ENCODE measurements at regions not wholly inside any gene's neighbourhood (a gene's known extent, or its start where the extent isn't known, plus 50 kb on each side); places are given as distances from the start of the nearest gene placed in this dataset.

GRCh38 chr13:62305756-62306155 is 890.1 kb upstream of the PCDH20 start:
- no peaks in the 10 kb centered on the region for H3K27me3 ChIP-seq (ENCODE audit: low read depth)
- no peak for DNase-seq
- no peak overlapping the region for H3K27ac ChIP-seq
- no peaks in the 10 kb centered on the region for H3K36me3 ChIP-seq
- no peak for ATAC-seq
- H3K9me3 ChIP-seq = no peaks in the 10 kb centered on the region
- H3K4me1 ChIP-seq = no peaks in the 10 kb centered on the region
- no peak for TF ChIP-seq CTCF (IDR thresholded peaks at IDR 0.05)
- intact Hi-C loops (cut with DNase I) = no loop called here
- no peak overlapping the region for H3K4me3 ChIP-seq

GRCh38 chr13:62302341-62302740 is 886.7 kb upstream of the PCDH20 start:
- no peak for TF ChIP-seq CTCF (IDR thresholded peaks at IDR 0.05)
- DNase-seq = no peak
- no peak for ATAC-seq
- H3K36me3 ChIP-seq = no peaks in the 10 kb centered on the region
- H3K27me3 ChIP-seq (ENCODE audit: low read depth) = no peaks in the 10 kb centered on the region
- intact Hi-C loops (cut with DNase I) = no loop called here
- H3K9me3 ChIP-seq = no peaks in the 10 kb centered on the region
- no peaks in the 10 kb centered on the region for H3K4me1 ChIP-seq
- no peak overlapping the region for H3K27ac ChIP-seq
- H3K4me3 ChIP-seq = no peak overlapping the region

- Histone ChIP-seq H3K27me3 (ENCODE audit: low read depth) (no peaks in the 10 kb centered on the region), H3K36me3 (no peaks in the 10 kb centered on the region), H3K4me3 (no peak overlapping the region), H3K27ac (no peak overlapping the region), H3K4me1 (no peaks in the 10 kb centered on the region), H3K9me3 (no peaks in the 10 kb centered on the region)
- TF ChIP-seq CTCF (IDR thresholded peaks at IDR 0.05) = no peak
- intact Hi-C loops (cut with DNase I) = no loop called here
- DNase-seq = no peak
- ATAC-seq = no peak
Observed at GRCh38 chr13:62299988-62300387, 884.3 kb upstream of the PCDH20 start.

- intact Hi-C loops (cut with DNase I) = no loop called here
- Histone ChIP-seq H3K36me3 (no peaks in the 10 kb centered on the region), H3K27me3 (ENCODE audit: low read depth) (no peaks in the 10 kb centered on the region), H3K4me1 (no peaks in the 10 kb centered on the region), H3K9me3 (no peaks in the 10 kb centered on the region), H3K27ac (no peak overlapping the region), H3K4me3 (no peak overlapping the region)
- TF ChIP-seq CTCF (IDR thresholded peaks at IDR 0.05) = no peak
- ATAC-seq (no peak), DNase-seq (no peak)
Observed at GRCh38 chr13:62296812-62297211, 881.2 kb upstream of the PCDH20 start.

- intact Hi-C loops (cut with DNase I) = no loop called here
- no peak overlapping the region for H3K4me3 ChIP-seq
- ATAC-seq (no peak), DNase-seq (no peak)
- no peaks in the 10 kb centered on the region for H3K36me3 ChIP-seq
- no peaks in the 10 kb centered on the region for H3K4me1 ChIP-seq
- TF ChIP-seq CTCF (IDR thresholded peaks at IDR 0.05) = no peak
- H3K9me3 ChIP-seq = no peaks in the 10 kb centered on the region
- no peak overlapping the region for H3K27ac ChIP-seq
- H3K27me3 ChIP-seq (ENCODE audit: low read depth) = no peaks in the 10 kb centered on the region
Observed at GRCh38 chr13:62294244-62294643, 878.6 kb upstream of the PCDH20 start.

Data from lower lobe of right lung (tissue), 2 donors.